Pancreas (tissue), 10 donors: ENCODE measurements at regions not wholly inside any gene's neighbourhood (a gene's known extent, or its start where the extent isn't known, plus 50 kb on each side); places are given as distances from the start of the nearest gene placed in this dataset.
A peak's percentile ranks its signal among the peaks of the same experiment; 100 is the strongest.

Source experiments
- ATAC-seq, 4 donors: fragments of 200-7000 bp; cut with Tn5 transposase; one replicate each; pipeline versions ENCODE4 v1.8.0 to v1.9.1; 2020; ENCODE audit warnings: mild to moderate bottlenecking in 4 of 4, moderate library complexity in 4 of 4
- DNase-seq, 6 donors: peaks; one replicate each; pipeline ENCODE4 v3.0.0-alpha.2; 2020
- FAIRE-seq: peaks from 2 replicates; lab custom pipeline; 2012; peaks lifted over from hg19 to GRCh38; lab: Jason Lieb, UNC
- H3K27ac ChIP-seq, 4 donors: fragments of 200-600 bp; sonication (generic); 1 replicate in 3 of 4; 2 replicates in 1 of 4; pipeline versions ENCODE4 v1.5.0 to v1.8.0; 2020
- H3K27me3 ChIP-seq, 4 donors: fragments of 200-600 bp; one replicate each; pipeline ENCODE4 v1.8.0; 2021
- H3K36me3 ChIP-seq, 3 donors: fragments of 200-600 bp; sonication (generic) in 1 of 3; one replicate each; pipeline versions ENCODE4 v1.5.0 to v1.8.0; 2020 to 2021
- H3K4me1 ChIP-seq, 3 donors: fragments of 200-600 bp; one replicate each; pipeline ENCODE4 v1.8.0; 2021
- H3K4me3 ChIP-seq, 4 donors: fragments of 200-600 bp; sonication (generic) in 2 of 4; one replicate each; pipeline versions ENCODE4 v1.5.0 to v1.8.0; 2020 to 2021
- H3K9me3 ChIP-seq, 4 donors: fragments of 200-600 bp; one replicate each; pipeline ENCODE4 v1.8.0; 2021
- WGBS, 2 donors: extraction: QIAGEN DNeasy Blood & Tissue Kit; methylation state at CpG; one replicate each; pipeline ENCODE4 v1.1.7; 2013; 5-methylcytosine and 5-hydroxymethylcytosine counted together
- intact Hi-C, 3 donors: fragments of 100-400 bp; cut with DNase I; formaldehyde crosslinking; loops; one replicate each; pipeline versions ENCODE4 v1.11.1 to v1.14.2; 2022
- TF ChIP-seq, protein P1 (sequence below), 4 donors: fragments of 200-600 bp; sonication (generic) in 3 of 4; IDR thresholded peaks; one replicate each; pipeline versions ENCODE4 v1.5.0 to v1.8.0; 2021; ENCODE audit warnings: antibody characterized with exemption in 4 of 4
- donor health status: healthy with polysubstance abuse.
- donor health status: DM: no; HTN: no; CAD: no; lungs with moderate emphysema.
- donor health status: DM: no; HTN: no; CAD: no.
- donor health status: control.
- donor health status: control.
- donor health status: Bipolar disorder and iron deficiency.
- donor health status: DM: yes; HTN: yes; CAD: no.
- donor health status: DM: no; HTN: no; CAD: no.
- donor health status: DM: no; HTN: no; CAD: no.
- donor health status: DM: yes; HTN: yes; CAD: no.

DNA sequence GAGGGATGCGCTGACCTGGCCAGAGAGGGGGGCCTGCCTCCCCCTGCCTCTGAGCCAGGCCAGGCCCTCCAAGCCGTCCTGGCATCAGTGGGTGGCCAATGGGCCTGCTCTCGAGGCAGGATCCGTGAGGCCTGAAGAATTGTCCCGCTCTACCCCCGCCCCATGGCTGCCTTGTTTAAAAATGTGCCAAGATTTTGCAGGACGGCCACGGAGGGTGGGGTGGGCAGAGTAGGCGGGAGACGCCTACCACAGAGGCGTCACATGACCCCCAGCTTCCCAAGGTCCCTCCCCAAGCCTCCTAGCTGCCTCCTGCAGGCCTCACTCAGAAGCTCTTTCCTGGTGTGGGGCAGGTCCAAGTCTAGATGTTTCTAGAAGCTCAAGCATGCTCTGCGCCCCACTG, 69.5 kb downstream of the ENGASE start:
- intact Hi-C loops: no loop called here
- no peak for FAIRE-seq
- no peaks in the 10 kb centered on the region for H3K27me3 ChIP-seq
- no peak for ATAC-seq
- TF ChIP-seq, protein P1, sequence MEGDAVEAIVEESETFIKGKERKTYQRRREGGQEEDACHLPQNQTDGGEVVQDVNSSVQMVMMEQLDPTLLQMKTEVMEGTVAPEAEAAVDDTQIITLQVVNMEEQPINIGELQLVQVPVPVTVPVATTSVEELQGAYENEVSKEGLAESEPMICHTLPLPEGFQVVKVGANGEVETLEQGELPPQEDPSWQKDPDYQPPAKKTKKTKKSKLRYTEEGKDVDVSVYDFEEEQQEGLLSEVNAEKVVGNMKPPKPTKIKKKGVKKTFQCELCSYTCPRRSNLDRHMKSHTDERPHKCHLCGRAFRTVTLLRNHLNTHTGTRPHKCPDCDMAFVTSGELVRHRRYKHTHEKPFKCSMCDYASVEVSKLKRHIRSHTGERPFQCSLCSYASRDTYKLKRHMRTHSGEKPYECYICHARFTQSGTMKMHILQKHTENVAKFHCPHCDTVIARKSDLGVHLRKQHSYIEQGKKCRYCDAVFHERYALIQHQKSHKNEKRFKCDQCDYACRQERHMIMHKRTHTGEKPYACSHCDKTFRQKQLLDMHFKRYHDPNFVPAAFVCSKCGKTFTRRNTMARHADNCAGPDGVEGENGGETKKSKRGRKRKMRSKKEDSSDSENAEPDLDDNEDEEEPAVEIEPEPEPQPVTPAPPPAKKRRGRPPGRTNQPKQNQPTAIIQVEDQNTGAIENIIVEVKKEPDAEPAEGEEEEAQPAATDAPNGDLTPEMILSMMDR (IDR thresholded peaks at IDR 0.05): no peak
- no peak overlapping the region for H3K27ac ChIP-seq
- H3K4me1 ChIP-seq: no peaks in the 10 kb centered on the region
- 44 to 48% methylated on average over 12 of the region's 12 CpGs for WGBS, 2 donors
- DNase-seq: no peak
- no peaks in the 10 kb centered on the region for H3K9me3 ChIP-seq
- H3K36me3 ChIP-seq: no peaks in the 10 kb centered on the region
- H3K4me3 ChIP-seq: no peak overlapping the region

DNA sequence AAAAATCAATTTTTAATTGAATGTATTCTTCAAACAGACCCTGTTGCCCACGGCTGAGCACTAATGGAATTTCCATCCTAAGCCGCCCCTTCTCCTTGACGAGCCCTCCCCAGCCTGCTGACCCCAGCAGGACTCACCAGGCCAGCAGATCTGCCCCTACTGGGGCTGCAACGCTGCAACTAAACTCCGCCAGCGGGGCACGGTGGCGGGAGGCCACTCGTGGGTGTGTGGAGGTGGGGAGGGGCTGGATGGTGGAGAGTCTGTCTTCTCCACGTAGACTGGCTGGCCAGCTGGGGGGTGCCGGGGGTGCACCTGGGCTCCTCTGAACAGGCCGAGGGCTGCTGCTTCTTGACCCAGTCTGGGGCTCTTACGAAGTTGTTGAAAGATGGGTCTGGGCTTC, 67.8 kb downstream of the ENGASE start:
- no peak overlapping the region for H3K27ac ChIP-seq
- H3K27me3 ChIP-seq: no peaks in the 10 kb centered on the region
- ATAC-seq: no peak
- H3K4me1 ChIP-seq: no peaks in the 10 kb centered on the region
- FAIRE-seq: no peak
- TF ChIP-seq, protein P1 (IDR thresholded peaks at IDR 0.05): no peak
- H3K9me3 ChIP-seq: no peaks in the 10 kb centered on the region
- H3K36me3 ChIP-seq: no peaks in the 10 kb centered on the region
- WGBS, 2 donors: 35 to 39% methylated on average over 13 of the region's 13 CpGs
- intact Hi-C loops: no loop called here
- H3K4me3 ChIP-seq: no peak overlapping the region
- no peak for DNase-seq

DNA sequence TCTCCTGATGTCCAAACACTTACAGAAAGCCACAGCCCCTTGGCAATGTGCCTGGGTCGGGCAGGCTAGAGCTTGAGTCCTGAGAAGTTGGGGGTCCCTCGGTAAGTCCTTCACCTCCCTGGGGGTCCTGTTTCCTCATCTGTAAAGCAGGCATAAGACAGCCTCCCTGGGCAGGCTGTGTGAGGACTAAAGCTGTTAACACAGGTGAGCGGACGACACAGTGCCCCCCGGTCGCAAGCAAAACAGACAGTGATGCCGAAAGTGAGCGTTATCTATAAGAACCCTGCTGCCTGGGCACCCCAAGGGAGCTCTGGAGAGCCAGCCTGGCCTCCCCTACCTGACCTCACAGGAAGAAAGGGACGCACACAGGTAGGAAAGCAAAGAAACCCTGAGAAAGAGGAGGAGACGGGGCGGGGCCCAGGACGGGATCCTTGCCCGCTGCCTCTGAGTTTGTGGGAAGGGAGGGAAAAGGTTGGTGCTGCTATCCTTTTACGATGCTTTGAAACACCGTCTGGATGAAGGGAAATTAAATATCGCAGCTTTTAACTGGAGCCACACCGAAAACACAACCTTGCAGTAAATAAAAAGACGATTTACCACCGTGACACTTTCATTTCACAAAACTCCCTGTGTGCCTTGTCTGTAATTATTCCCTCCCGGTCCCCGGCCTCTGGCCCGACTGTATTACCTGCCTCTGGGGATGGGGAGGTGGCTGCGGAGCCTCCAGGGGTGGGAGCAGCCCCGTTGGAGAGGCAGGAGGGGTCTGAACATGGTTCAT, 67.1 kb downstream of the ENGASE start:
- intact Hi-C loops: no loop called here
- H3K27me3 ChIP-seq: no peaks in the 10 kb centered on the region
- no peaks in the 10 kb centered on the region for H3K36me3 ChIP-seq
- DNase-seq (no peak), ATAC-seq (no peak), FAIRE-seq (no peak)
- WGBS, 2 donors: 20 to 31% methylated on average over 24 of the region's 24 CpGs
- H3K27ac ChIP-seq: no peak overlapping the region
- H3K9me3 ChIP-seq: no peaks in the 10 kb centered on the region
- no peak overlapping the region for H3K4me3 ChIP-seq
- TF ChIP-seq, protein P1 (IDR thresholded peaks at IDR 0.05): no peak
- no peaks in the 10 kb centered on the region for H3K4me1 ChIP-seq

DNA sequence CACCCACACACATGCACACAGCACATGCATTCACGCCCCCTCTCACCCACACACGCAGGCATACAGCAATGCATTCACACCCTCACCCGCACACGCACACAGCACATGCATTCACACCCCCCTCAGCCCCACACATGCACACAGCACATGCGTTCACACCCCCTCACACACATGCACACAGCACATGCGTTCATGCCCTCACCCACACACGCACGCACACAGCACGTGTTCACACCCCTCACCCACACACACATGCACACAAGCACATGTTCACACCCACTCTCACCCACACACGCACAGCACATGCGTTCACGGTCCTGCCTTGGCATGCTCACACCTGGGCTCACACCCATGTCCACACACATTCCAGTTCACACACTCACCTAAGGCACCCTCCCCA, 64.2 kb downstream of the ENGASE start:
- TF ChIP-seq, protein P1 (IDR thresholded peaks at IDR 0.05): no peak
- no peak overlapping the region for H3K27ac ChIP-seq
- H3K27me3 ChIP-seq: peaks cover 0 to 4% (median 0%) of the 10 kb centered on the region in 4 donors
- ATAC-seq (no peak), DNase-seq (no peak), FAIRE-seq (no peak)
- intact Hi-C loops: no loop called here
- H3K4me1 ChIP-seq: no peaks in the 10 kb centered on the region
- no peaks in the 10 kb centered on the region for H3K36me3 ChIP-seq
- no peaks in the 10 kb centered on the region for H3K9me3 ChIP-seq
- no peak overlapping the region for H3K4me3 ChIP-seq
- 79 to 81% methylated on average over 12 of the region's 12 CpGs for WGBS, 2 donors

DNA sequence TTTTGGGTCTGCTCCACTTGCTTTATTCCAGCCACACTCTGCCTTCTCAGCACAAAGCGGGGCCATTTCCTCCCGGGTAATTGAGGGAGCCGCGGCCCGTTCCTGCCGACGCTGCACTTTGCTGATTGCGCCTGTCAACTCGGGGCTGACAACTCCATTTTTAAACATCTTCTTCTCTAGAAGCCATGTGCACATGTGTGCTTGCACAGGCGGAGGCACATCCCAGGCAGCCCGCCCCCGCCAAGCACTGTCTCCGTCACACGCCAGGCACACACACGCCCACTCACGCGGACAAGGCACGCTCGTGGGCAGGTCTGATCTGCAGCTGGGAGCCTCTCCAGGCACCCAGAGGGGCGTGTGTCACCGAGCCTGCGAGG, 63.2 kb downstream of the ENGASE start:
- no peak for FAIRE-seq
- 50 to 64% methylated on average over 22 of the region's 22 CpGs for WGBS, 2 donors
- no peak for DNase-seq
- peaks cover 0 to 4% (median 0%) of the 10 kb centered on the region in 4 donors for H3K27me3 ChIP-seq
- no peaks in the 10 kb centered on the region for H3K9me3 ChIP-seq
- TF ChIP-seq, protein P1 (IDR thresholded peaks at IDR 0.05): no peak
- peak in 3 of 4 donors; percentile 17 to 67 (median 52) for ATAC-seq
- no peaks in the 10 kb centered on the region for H3K36me3 ChIP-seq
- no peak overlapping the region for H3K27ac ChIP-seq
- no peaks in the 10 kb centered on the region for H3K4me1 ChIP-seq
- intact Hi-C loops: no loop called here
- H3K4me3 ChIP-seq: no peak overlapping the region
